ENCODE measurements at regions not wholly inside any gene's neighbourhood (a gene's known extent, or its start where the extent isn't known, plus 50 kb on each side); places are given as distances from the start of the nearest gene placed in this dataset.

- TF ChIP-seq CTCF (conservative IDR thresholded peaks at IDR 0.05; ENCODE audit: low read depth, low read length) (no peak), EZH2 (IDR thresholded peaks at IDR 0.05; ENCODE audit: borderline replicate concordance, low read depth, low read length, poor library complexity, severe bottlenecking) (no peak)
These were observed 235.9 kb downstream of the LY86 start for GRCh38 chr6:6824381-6824780.
